ENCODE measurements at regions not wholly inside any gene's neighbourhood (a gene's known extent, or its start where the extent isn't known, plus 50 kb on each side); places are given as distances from the start of the nearest gene placed in this dataset.

- FAIRE-seq = no peak
- no peak overlapping the region for H3K9ac ChIP-seq (replicated peaks; ENCODE audit: extremely low read depth, insufficient read depth, low read length)
- no peak overlapping the region for H3K4me2 ChIP-seq (ENCODE audit: insufficient read depth, low read length)
Measured at GRCh38 chr9:129330711-129331492, 152.8 kb upstream of the IER5L start.

More at GRCh38 chr9:129330711-129331492, 152.8 kb upstream of the IER5L start:
- Histone ChIP-seq H3K79me2 (ENCODE audit: control insufficient read depth, insufficient read depth, low read length) (no peaks in the 10 kb centered on the region), H3K4me3 (replicated peaks in 1 of 3; ENCODE audit: insufficient read depth in 1 of 3, low read depth in 1 of 3, low read length in 3 of 3) (no peak overlapping the region), H3K9me3 (replicated peaks; ENCODE audit: control insufficient read depth, insufficient read depth, low read length) (no peaks in the 10 kb centered on the region), H3K27me3 (ENCODE audit: control insufficient read depth in 2 of 2, insufficient read depth in 2 of 2, low read length in 2 of 2) (no peaks in the 10 kb centered on the region), H3K4me1 (ENCODE audit: control insufficient read depth, extremely low read depth, insufficient read depth, low read length) (peaks cover 15% of the 10 kb centered on the region), H3K9me1 (replicated peaks; ENCODE audit: control insufficient read depth, extremely low read depth, insufficient read depth, low read length) (no peaks in the 10 kb centered on the region), H3K27ac (ENCODE audit: insufficient read depth, low read depth, low read length) (no peak overlapping the region), H3K36me3 (ENCODE audit: control insufficient read depth in 2 of 2, extremely low read depth in 1 of 2, insufficient read depth in 2 of 2, low read length in 2 of 2) (no peaks in the 10 kb centered on the region), H2AFZ (ENCODE audit: low read depth, low read length) (no peak overlapping the region), H4K20me1 (replicated peaks; ENCODE audit: control insufficient read depth, extremely low read depth, insufficient read depth, low read length) (no peaks in the 10 kb centered on the region)
- intact Hi-C loops (cut with micrococcal nuclease) = loop anchor here (5.0 to 10.0 kb wide), 2 partner anchors 126 to 221 kb away; no protein-coding TSS in a partner anchor
- DNase-seq (ENCODE audit: low read depth, low spot score) = no peak
- no TSS peak for BruUV-seq (replicated peaks)
- CTCF ChIA-PET = interaction anchor here (0.7 kb wide), 1 partner anchor 11 kb away, joined by 3 read pairs; no protein-coding TSS in a partner anchor
- TF ChIP-seq POLR2AphosphoS5 (IDR thresholded peaks at IDR 0.05; ENCODE audit: insufficient read depth, low read depth, low read length) (no peak), JUN (IDR thresholded peaks at IDR 0.05; ENCODE audit: borderline replicate concordance, insufficient read depth, insufficient read length, low read depth) (no peak), CTCF (IDR thresholded peaks at IDR 0.05; ENCODE audit: extremely low read depth in 1 of 2, insufficient read depth in 1 of 2, low read depth in 1 of 2, low read length in 2 of 2) (no peak), EZH2 (IDR thresholded peaks at IDR 0.05; ENCODE audit: borderline replicate concordance, low read depth, low read length, severe bottlenecking) (no peak), GATA2 (IDR thresholded peaks at IDR 0.05; ENCODE audit: insufficient read depth, insufficient read length, low read depth, low read length) (no peak), MYC (IDR thresholded peaks at IDR 0.05; ENCODE audit: low read depth, low read length) (no peak), FOS (IDR thresholded peaks at IDR 0.05; ENCODE audit: borderline replicate concordance, insufficient read depth, low read length) (no peak)
- dilution Hi-C loops (cut with MboI; ENCODE audit: extremely low pct_ligation_motif_present, low sequenced_read_pairs) = no loop called here
- POLR2A ChIA-PET = no interaction called here

Measured in endothelial cell of umbilical vein (primary cell).